Fibroblast of the aortic adventitia (primary cell): ENCODE measurements at regions not wholly inside any gene's neighbourhood (a gene's known extent, or its start where the extent isn't known, plus 50 kb on each side); places are given as distances from the start of the nearest gene placed in this dataset.
"Not testable (repeated sequence)": the region's sequence is repeated elsewhere in the genome, so short reads cannot be mapped to it uniquely, and the experiment has no call there.

Experiments used
- DNase-seq: peaks from one replicate; pipeline ENCODE4 v3.0.0-alpha.2; 2010; ENCODE audit warnings: low read depth
- H3K4me3 ChIP-seq: 2 replicates; pipeline ENCODE4 v1.5.1; 2011; ENCODE audit warnings: low read depth, mild to moderate bottlenecking, control low read depth, low read length, moderate library complexity
- TF ChIP-seq, protein P1 (sequence below): IDR thresholded peaks from 2 replicates; pipeline ENCODE4 v1.5.1; 2011; ENCODE audit warnings: mild to moderate bottlenecking, low read length, control low read depth, inconsistent platforms; ENCODE audit not compliant: insufficient read depth

DNA sequence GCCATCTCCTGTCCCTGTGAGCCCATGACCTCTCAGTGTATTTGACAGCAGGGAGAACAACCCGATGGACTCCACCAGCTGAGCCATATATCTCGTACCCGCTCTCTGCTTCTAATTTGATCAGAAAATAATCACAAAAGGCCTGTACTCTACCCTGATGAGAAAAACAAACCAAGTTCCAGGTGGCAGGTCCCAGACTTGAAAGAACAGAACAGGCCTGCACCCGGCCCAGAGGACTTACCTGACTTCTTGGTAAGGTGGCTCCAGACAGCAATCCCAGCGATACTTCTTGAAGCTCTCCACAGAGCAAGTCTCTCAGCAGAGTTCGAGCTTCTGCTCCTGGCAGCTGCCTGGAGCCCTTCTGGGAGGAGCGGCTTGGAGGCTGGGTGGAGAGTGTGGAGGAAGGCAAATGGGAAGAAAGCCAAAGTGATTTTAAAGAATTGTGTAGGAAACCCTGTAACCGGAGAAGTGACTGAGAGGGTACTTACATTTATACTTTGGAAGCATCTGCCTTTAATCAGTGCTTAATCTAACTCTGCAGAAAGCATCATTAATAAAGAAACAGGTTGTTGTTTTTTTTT lies 91.6 kb downstream of the SCN11A start:
- DNase-seq = peak; percentile 27
- H3K4me3 ChIP-seq = no peak overlapping the region
- TF ChIP-seq, protein P1, sequence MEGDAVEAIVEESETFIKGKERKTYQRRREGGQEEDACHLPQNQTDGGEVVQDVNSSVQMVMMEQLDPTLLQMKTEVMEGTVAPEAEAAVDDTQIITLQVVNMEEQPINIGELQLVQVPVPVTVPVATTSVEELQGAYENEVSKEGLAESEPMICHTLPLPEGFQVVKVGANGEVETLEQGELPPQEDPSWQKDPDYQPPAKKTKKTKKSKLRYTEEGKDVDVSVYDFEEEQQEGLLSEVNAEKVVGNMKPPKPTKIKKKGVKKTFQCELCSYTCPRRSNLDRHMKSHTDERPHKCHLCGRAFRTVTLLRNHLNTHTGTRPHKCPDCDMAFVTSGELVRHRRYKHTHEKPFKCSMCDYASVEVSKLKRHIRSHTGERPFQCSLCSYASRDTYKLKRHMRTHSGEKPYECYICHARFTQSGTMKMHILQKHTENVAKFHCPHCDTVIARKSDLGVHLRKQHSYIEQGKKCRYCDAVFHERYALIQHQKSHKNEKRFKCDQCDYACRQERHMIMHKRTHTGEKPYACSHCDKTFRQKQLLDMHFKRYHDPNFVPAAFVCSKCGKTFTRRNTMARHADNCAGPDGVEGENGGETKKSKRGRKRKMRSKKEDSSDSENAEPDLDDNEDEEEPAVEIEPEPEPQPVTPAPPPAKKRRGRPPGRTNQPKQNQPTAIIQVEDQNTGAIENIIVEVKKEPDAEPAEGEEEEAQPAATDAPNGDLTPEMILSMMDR = no peak

DNA sequence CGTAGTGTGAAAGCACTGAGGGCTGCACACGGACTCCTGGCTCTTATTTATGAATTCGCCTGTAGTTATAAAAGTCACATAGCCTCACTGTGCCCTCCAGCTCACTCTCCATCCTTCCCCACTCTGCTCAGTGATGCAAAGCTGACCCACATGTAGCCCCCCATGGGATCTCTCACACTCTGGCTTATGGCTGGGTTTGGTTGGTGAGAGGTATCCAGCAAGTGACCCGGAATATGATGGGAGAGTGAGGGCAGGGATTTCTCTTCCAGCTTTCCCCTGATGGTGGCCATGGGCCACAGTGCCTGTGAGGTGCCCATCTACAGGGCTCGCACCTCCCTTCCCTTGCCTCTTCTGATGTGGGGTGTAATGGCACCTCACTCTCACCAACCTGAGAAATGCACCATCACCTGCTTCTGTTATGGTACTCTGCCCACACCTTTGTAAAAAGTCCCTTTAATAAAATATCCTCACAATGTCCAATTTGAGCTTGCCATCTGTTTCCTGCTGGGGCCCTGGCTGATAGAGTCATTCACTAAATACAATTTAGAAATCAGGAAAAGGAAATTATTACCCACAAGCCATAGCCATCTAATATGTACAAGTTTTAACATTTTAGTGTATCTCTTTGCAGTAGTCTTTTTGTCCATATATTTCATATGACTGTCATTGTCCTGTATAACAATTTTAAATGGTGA lies 93.6 kb downstream of the SCN11A start:
- no peak overlapping the region for H3K4me3 ChIP-seq
- DNase-seq = no peak
- TF ChIP-seq, protein P1 = no peak

DNA sequence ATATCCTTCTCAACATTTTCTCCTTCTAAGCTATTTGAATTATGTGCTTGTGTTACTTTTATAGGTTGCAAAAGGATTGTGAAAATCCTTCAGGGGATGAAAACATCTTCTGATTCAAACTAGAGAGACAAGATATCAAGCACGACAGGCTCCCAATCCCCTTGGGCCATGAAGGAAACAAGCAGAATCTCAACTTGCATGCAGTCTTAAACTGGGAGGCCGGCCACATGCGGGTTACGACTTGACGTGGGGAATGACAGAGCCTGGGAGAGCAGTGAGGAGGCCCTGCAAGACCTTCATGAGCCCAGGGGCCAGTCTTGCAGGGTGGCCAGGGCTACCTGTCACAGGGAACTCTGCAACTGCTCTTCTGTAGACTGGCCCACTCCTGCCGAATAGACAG lies 94.4 kb downstream of the SCN11A start:
- TF ChIP-seq, protein P1 = no peak
- H3K4me3 ChIP-seq = no peak overlapping the region
- no peak for DNase-seq

DNA sequence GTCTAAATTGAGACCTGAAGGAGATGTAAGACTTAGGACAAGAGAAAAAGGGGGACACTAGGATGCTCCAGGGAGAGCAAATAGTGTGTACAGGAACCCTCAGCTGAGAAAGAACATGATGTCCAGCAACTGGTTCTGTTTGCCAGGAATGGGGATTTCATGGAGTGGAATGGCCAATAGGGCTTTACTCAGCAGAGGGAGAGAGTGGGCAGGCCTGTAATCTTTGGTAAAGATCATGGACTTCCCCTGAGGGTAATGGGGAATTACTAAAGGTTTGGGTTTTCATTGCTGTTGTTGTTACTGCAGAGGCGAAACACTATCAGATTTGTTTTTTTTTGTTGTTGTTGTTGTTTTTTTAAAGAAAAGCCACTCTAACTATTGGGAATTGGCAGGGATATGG lies 99.0 kb downstream of the SCN11A start:
- no peak overlapping the region for H3K4me3 ChIP-seq
- TF ChIP-seq, protein P1 = no peak
- DNase-seq = no peak

DNA sequence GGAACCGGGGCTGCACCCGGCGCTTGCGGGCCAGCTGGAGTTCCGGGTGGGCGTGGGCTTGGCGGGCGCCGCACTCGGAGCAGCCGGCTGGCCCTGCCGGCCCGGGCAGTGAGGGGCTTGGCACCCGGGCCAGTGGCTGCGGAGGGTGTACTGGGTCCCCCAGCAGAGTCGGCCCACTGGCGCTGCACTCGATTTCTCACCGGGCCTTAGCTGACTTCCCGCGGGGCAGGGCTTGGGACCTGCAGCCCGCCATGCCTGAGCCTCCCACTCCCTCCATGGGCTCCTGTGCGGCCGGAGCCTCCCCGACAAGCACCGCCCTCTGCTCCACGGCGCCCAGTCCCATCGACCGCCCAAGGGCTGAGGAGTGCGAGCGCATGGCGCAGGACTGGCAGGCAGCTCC lies 100.6 kb downstream of the SCN11A start:
- not testable (repeated sequence) for H3K4me3 ChIP-seq, DNase-seq

DNA sequence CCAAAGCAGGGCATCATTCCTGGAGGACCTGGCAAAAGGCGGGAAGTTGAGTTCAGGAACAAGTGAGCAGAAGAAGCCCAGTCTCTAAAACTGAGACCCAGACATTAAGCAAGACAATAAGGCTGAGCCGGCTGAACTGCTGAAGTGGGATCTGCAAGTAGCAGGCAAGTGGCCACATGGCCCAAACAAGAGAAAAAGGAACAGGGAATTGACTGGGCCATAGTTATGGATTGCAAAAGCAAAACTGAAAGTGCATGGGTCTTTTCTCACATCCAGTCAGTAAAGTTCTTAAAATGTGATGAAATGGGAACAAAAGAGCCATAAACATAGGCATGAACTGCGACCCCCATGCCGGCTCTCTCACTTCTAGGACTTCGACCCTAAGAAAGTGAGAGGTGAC lies 101.2 kb downstream of the SCN11A start:
- no peak for DNase-seq
- H3K4me3 ChIP-seq = no peak overlapping the region
- TF ChIP-seq, protein P1 = no peak

DNA sequence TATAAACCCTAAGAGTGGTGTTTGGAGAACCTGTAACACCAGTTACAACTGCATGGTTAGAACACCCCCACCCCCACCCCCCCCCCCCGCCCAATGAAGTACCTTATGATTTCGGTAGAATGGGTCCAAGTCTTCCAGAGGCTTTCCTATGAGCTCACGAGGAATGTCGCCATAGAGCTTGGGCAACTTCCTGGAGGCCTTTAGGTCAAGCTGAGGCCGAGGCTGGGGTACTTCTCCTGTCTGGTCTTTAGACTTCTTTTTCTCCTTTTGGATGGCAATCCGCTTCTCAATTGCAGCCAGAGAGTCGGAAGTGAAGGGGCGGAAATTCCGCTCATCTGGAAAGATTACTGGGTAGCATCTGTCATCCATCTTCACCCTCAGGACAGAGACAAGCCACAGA lies 101.8 kb downstream of the SCN11A start:
- no peak for DNase-seq
- TF ChIP-seq, protein P1 = no peak
- no peak overlapping the region for H3K4me3 ChIP-seq
